Inflammatory macrophage treated with lipopolysaccharide for 4 hours (primary cell): ENCODE measurements at regions not wholly inside any gene's neighbourhood (a gene's known extent, or its start where the extent isn't known, plus 50 kb on each side); places are given as distances from the start of the nearest gene placed in this dataset.

Experiments used
- DNase-seq: peaks from one replicate; pipeline ENCODE4 v3.0.0-alpha.2; 2020

DNA sequence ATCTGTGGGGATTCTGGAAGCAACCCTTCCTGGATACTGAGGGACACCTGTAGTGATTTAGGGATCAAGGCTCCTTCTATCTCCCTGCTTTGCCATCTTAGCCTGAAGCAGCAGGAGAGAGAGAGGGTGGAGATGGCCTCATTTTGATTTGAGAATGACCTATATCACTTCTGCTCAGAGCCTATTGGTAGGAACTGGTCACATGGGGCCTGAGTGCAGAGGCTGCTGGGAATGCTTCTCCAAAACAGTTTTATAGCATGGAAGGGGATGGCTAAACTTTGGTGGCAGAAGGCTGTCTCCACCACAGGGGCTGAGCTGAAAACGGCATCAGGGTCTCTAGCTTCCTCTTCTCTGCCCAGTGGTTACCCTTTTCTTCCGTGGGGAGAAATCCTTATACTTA, 105.8 kb downstream of the TBX19 start:
- no peak for DNase-seq

DNA sequence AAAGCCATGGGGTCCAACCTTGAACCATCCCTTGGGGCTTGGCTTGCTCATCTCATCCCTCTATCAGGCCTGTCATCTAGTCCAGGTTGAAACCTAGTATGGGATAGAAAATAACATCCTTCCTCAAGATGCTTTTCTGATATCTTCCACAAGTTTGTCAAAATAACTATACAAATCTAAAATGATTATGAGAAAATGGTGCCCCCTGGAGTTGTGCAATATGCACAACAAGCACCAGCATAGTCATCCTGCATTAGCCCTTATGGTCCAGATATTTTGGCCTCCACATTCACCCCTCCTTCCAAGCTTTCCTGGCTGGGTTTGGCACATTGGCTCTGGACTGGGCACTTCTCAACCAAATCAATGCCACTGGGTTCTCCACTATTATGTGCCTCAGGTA, 101.2 kb downstream of the TBX19 start:
- DNase-seq, result no peak

DNA sequence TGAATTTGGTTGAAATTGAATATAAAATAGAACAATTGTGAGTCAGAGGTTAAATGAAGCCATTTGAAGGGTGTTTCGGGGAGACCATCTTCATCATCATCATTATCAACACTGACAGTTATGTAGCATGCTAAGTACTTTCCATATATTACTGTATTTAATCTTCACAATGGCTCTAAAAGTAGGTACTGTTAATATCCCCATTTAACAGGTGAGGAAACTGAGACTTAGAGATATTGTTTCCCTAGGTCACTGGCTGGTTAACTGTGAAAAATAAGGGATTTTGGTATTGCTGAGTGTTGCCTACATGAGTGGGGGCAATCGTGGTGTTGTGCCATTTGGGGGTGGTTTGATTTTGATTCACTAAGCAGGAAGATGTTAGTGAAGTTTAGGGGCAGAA, 100.3 kb downstream of the TBX19 start:
- DNase-seq, result no peak

DNA sequence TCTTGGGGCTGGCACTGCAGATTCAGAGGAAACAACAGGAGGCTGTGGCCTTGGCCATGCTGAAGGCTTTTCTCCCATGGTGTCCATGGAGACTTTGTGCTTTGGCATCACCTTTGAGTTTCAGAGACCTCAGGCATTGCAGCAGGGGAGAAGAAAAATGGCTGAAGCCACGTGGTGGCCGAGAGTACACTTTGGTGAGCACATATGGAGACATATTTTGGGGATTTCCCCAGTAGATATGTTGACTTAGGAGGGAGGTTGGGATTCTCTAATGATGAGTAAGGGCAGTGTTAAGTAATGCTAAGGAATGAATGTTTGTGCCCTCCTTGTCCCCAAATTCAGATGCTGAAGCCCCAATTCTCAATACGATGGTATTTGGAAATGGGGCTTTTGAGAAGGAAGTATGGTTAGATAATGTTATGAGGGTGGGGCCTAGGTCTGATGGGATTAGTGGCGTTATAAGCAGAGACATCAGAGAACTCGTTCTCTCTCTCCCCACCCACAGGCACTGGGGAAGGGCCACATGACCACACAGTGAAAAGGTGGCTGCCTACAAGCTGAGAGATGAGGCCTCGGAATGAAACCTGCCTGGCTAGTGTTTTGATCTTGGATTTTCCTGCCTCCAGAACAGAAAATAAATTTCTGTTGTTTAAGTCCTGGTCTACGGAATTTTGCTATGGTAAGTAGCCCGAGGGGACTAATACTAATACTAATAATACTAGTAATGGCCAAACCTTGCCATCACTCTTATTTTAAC, 98.6 kb downstream of the TBX19 start:
- DNase-seq, result no peak

DNA sequence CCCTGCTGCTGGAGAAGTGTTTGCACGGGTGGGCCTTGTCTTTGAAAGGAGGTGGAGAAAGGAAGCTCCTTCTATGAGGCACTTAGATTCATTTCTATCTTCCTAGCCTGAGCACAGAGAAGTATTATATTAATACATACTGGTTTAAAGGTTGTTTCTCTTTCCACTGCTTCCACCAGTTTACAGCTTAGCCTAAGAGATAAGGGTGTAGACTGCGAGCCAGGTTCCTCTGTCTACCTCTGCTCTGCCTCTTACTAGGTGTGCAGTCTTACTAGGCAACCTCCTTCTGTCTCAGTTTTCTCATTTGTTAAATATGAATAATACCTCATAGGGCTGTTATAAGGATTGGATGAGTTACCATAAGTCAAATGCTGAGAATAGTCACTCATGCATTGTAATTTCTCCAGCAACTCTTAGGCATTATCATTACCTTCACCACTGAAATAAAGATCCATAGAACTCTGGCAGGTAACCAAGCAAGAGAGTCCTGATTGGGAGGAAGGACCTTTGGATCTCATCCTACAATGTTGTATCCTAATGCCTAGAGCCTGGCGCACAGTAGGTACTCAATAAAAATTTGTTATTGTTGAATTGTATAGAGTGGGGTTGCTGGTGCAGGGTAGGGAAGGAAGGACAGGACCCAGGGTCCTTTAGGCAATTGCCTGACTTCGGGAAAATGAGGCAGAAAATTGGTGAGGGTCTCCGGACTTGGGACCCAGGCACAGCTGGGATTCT, 95.1 kb downstream of the TBX19 start:
- DNase-seq, result no peak

DNA sequence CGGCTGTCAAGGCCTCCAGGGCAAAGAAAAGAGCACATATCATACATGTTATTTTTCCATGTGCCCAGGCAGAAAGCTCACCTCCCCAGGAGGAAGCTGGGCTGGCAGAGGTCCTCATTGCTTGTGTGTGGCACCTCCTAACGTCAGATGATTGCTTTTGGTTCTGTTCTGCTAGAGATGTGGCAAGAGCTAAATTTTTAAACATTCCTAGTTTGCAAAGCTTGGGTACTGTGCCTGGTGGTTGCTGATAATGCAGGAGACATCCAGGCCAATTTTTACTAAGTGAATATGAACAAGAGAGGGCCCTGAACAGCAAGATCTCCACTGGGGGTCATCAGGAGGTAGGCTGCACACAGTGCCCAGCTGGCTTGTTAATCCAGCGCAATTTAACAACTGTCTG, 93.9 kb downstream of the TBX19 start:
- no peak for DNase-seq

DNA sequence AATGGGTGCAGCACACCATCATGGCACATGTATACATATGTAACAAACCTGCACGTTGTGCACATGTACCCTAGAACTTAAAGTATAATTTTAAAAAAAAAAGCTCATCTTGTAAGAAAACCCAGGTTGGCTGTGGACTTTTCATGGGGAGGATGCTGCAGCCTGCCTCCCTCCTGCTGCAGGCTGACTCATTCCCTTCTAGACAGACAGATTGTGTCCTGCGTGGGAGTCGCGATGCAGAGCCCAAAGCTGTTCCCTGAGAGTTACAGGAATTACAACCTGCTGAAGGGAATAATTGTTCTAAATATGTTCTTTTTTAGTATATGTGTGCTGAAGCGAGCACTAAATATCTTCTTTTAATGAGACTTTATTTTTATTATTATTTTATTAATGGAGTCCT, 93.2 kb downstream of the TBX19 start:
- no peak for DNase-seq

DNA sequence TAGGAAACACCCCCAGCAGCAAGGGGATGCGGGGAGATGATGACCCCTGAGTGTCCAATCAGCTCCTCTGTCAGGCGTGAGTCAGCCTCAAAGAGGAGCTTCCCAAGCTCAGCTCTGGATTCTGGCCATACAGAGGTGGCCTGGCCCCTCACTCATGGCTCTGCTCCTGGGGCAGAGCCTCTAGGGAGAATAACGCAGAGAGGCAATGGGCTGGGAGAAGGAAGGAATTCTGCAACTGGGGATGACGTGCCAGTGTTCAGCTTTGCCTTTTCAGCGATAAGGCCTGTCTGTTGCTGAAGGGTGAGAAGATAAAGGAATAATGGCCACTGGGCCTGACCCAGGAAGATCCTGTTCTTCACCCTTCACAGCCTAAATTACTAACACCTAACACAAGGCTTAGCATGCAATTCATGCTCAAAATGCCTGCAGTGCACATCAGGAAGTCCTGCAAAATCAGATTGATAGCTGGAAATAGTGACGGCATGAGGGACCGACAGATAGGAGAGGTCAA, 92.2 kb downstream of the TBX19 start:
- DNase-seq, result no peak

DNA sequence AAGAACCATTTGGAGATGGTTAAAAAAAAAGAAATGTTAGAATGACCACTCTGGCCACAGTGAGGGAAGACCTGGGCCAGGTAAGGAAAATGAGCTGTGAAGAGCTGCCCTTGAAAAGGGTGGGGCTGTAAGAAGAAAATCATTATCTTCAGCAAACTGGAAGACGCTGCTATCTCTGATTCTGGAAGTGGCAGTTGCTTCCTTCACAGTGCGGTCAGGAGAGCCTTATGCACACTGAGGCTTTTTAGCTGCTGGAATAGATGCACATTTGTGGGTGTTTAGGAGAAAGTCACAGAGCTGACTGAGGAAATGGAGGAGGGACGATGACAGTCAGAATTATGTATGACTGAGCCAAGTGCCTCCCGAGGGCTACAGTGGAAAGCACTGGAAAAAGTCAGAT, 91.6 kb downstream of the TBX19 start:
- no peak for DNase-seq

DNA sequence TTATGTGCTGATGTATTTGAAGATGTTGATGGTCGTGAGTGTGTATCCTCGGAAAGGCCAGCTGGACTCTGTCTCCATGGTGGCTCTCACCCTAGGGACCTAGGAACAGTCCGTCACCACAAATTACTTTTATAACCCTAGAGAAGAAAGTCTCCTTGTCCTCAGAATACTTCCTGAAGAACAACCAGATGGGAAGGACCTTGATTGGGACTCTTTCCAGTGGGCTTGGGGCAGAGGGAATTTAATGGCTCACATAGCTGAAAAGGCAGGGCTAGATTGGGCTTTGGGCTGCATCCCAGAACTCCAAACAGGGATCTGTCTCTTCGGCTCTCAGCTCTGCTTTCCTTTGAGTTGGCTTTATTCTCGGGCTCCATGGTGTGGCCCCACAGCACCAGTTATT, 90.8 kb downstream of the TBX19 start:
- DNase-seq, result no peak

DNA sequence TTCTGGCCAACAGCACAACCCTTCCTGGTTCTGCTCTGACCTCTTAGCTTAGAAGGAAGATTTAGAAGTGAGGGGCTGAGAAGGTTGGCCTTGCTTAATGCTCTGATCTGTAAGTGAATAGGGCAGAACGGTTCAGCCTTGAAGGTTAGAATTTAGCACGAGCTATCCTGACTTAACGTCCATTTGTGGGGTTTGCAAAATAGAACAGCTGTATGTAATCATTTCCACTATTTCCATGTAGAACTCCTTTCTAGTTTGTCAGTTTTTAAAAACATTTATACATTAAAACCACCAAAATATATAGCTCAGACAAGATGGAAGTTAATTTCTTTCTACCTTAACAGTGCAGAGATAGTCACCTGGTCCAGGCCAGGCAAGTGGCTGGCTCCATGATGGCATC, 89.9 kb downstream of the TBX19 start:
- DNase-seq, result no peak

DNA sequence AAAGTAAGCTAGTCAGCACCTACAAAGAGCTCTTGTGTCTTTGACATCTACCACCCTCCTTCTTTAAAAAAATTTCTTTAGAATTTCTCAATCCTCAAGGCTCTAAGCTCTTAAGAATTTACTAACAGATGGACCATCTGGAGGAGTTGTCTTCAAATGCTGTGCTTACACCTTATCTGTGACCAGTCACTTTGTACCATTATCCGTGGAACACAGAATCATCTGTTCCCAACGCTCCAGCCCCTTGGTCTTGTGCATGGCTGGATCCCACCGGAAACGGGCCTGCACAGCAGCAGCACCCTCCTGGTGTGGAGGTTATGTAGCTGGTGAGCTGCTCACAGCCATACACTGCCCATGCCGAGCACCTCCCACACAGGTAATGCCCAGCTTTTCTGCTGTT, 89.0 kb downstream of the TBX19 start:
- no peak for DNase-seq

DNA sequence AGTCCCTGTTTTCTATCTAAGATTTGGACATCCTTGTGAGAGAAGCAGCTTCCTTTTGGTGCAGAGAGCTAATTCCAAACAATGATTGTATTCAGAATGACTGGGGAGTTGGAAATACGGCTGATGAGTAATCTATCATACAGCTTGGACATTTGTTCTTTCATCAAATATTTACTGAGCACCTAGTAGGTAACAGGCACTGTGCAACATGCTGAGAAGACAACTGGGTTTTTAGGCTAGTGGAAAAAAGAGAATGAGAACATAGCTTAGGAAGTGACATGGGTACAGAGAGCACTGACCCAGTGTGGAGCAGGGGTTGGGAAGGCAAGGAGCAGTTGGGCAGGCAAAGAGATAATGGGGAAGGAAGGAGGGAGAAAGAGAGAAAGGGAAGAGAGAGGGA, 87.5 kb downstream of the TBX19 start:
- no peak for DNase-seq

DNA sequence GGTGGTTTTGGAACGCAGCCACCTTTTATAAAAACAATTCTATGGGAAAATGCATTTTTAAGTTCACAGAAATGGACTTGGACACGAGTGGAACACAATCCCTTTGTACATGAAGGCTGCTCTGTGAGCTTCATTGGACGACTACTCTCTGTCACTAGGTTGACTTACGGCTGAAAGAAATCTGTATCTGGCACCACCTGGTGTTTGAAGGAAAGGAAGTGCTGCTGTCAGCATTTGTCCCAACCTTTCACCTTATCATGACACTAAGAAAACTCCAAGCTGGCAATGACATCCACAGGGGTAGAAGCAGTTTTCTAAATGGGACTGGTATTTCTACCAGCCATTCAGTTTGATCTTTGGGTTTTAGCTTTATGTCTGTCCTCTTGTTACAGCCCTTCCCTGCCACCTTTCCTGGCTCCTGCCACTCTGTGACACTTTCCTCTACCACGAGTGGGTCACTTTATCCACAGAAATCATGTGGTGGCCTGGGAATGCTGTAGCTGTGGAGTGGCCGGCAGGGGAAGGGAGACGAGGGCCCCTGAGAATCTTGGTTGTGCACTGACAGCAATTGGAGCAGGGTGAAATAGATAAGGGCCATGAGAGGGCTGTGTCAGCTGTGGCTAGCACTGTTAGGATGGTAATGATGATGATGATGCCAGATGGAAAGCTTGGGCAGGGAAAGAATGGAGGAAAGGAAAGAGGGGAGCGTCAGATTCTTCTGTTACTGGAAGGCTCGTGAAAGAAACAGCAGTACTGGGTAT, 85.2 kb downstream of the TBX19 start:
- no peak for DNase-seq
